Eye (tissue), 1 donor: ENCODE measurements at regions not wholly inside any gene's neighbourhood (a gene's known extent, or its start where the extent isn't known, plus 50 kb on each side); places are given as distances from the start of the nearest gene placed in this dataset.

Source experiments
- DNase-seq: peaks from one replicate; pipeline ENCODE4 v3.0.0-alpha.2; 2015

DNA sequence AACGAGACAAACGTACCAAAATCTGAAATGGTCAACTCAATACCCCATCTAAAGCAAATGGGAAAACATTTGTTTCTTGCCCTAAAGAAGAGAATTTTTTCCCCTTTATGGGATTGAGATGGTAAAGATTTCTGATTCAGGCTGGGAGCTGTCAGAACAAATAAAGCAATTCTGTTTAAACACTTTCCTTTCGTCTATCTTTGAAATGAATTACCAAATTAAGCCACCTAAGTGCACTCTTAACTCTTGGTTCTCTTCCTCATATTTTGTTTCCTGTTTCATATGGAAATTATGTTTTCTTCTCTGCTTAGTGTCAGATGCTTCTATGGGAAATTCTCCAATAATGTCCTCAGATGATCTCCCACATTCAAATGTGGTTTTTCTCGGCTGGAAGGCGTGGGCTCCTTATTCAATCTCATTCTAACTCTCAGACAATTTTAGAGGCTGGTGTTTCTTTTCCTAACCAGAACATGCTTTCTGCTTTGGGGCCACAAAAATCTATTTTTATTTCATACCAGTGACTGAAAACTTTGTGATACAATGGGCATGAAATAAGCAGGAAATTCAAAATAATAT is 50.3 kb upstream of the HPF1 start:
- no peak for DNase-seq
